Adrenal gland (tissue), 9 donors: ENCODE measurements at regions not wholly inside any gene's neighbourhood (a gene's known extent, or its start where the extent isn't known, plus 50 kb on each side); places are given as distances from the start of the nearest gene placed in this dataset.

Experiments
- DNase-seq, 7 donors: peaks; one replicate each; pipeline ENCODE4 v3.0.0-alpha.2; 2019 to 2020
- H3K27ac ChIP-seq, 5 donors: fragments of 200-600 bp; sonication (generic) in 4 of 5; 1 replicate in 3 of 5; 2 replicates in 2 of 5; pipeline versions ENCODE4 v1.5.1 to v1.8.0; 2016 to 2020; ENCODE audit warnings: mild to moderate bottlenecking in 1 of 5
- H3K27me3 ChIP-seq: fragments of 200-600 bp; 2 replicates; pipeline ENCODE4 v1.8.0; 2021
- H3K36me3 ChIP-seq, 2 donors: fragments of 200-600 bp; replicated peaks in 1 of 2; 1 replicate in 1 of 2; 2 replicates in 1 of 2; pipeline versions ENCODE4 v1.5.1 to v1.8.0; 2018 to 2022
- H3K4me1 ChIP-seq, 2 donors: fragments of 200-600 bp; replicated peaks in 1 of 2; 1 replicate in 1 of 2; 2 replicates in 1 of 2; pipeline versions ENCODE4 v1.5.1 to v1.8.0; 2018 to 2021
- H3K4me3 ChIP-seq, 4 donors: fragments of 200-600 bp; sonication (generic) in 3 of 4; one replicate each; pipeline ENCODE4 v1.5.1; 2016 to 2018
- H3K9me3 ChIP-seq, 3 donors: fragments of 200-600 bp; sonication (generic) in 1 of 3; replicated peaks in 1 of 3; 1 replicate in 2 of 3; 2 replicates in 1 of 3; pipeline versions ENCODE4 v1.5.1 to v1.8.0; 2016 to 2021
- CTCF ChIP-seq, 6 experiments: fragments of 450-650 bp in 4 of 6; fragments of 200-600 bp in 2 of 6; sonication (generic) in 1 of 6; IDR thresholded peaks; 1 replicate in 5 of 6; 2 replicates in 1 of 6; pipeline versions ENCODE4 v1.5.1 to v1.8.0; 2016 to 2021; ENCODE audit warnings: antibody characterized with exemption in 6 of 6, mild to moderate bottlenecking in 2 of 6, moderate library complexity in 1 of 6
- POLR2A ChIP-seq, 2 donors: fragments of 450-650 bp; IDR thresholded peaks; one replicate each; pipeline ENCODE4 v1.6.1; 2017; ENCODE audit warnings: antibody characterized with exemption in 2 of 2, mild to moderate bottlenecking in 2 of 2, moderate library complexity in 1 of 2
- WGBS, 4 donors: extraction: QIAGEN DNeasy Blood & Tissue Kit in 2 of 4; methylation state at CpG; one replicate each; pipeline versions ENCODE4 v1.1.5 to v1.1.7; 2013 to 2017; 5-methylcytosine and 5-hydroxymethylcytosine counted together
- intact Hi-C, 2 donors: fragments of 100-400 bp; cut with DNase I; formaldehyde crosslinking; loops; one replicate each; pipeline versions ENCODE4 v1.14.1 to v1.15.0; 2022 to 2023
- donor health status: healthy with polysubstance abuse.
- donor health status: Bipolar disorder and iron deficiency.
- donor health status: DM: yes; HTN: yes; CAD: no.
- donor health status: DM: no; HTN: no; CAD: no.
- donor health status: DM: no; HTN: no; CAD: no.

GRCh38 chr11:35050541-35050995 is 88.4 kb upstream of the CD44 start:
- no peak for DNase-seq
- 63 to 78% (median 67%) methylated on average over 6 of the region's 6 CpGs for WGBS, 4 donors
- Histone ChIP-seq H3K27me3 (no peaks in the 10 kb centered on the region), H3K27ac (no peak overlapping the region), H3K36me3 (no peaks in the 10 kb centered on the region), H3K4me1 (peaks cover 0 to 3% of the 10 kb centered on the region in 2 donors), H3K4me3 (no peak overlapping the region), H3K9me3 (no peaks in the 10 kb centered on the region)
- intact Hi-C loops: no loop called here
- TF ChIP-seq POLR2A (IDR thresholded peaks at IDR 0.05) (no peak), CTCF (IDR thresholded peaks at IDR 0.05) (no peak)

- intact Hi-C loops: no loop called here
- WGBS, 4 donors: 87 to 100% (median 94%) methylated on average over 1 of the region's 1 CpG
- H3K27me3 ChIP-seq: no peaks in the 10 kb centered on the region
- no peak overlapping the region for H3K4me3 ChIP-seq
- H3K36me3 ChIP-seq: no peaks in the 10 kb centered on the region
- H3K4me1 ChIP-seq: no peaks in the 10 kb centered on the region
- DNase-seq: no peak
- no peaks in the 10 kb centered on the region for H3K9me3 ChIP-seq
- H3K27ac ChIP-seq: no peak overlapping the region
- TF ChIP-seq CTCF (IDR thresholded peaks at IDR 0.05) (no peak), POLR2A (IDR thresholded peaks at IDR 0.05) (no peak)
These were observed 82.4 kb upstream of the CD44 start for GRCh38 chr11:35056391-35057093.

- intact Hi-C loops: no loop called here
- Histone ChIP-seq H3K9me3 (no peaks in the 10 kb centered on the region), H3K36me3 (no peaks in the 10 kb centered on the region), H3K27me3 (no peaks in the 10 kb centered on the region), H3K4me3 (no peak overlapping the region), H3K4me1 (no peaks in the 10 kb centered on the region), H3K27ac (no peak overlapping the region)
- TF ChIP-seq POLR2A (IDR thresholded peaks at IDR 0.05): no peak
- no peak for TF ChIP-seq CTCF (IDR thresholded peaks at IDR 0.05)
- WGBS, 4 donors: 76 to 95% (median 86%) methylated on average over 2 of the region's 2 CpGs
- no peak for DNase-seq
These were observed 80.9 kb upstream of the CD44 start for GRCh38 chr11:35057926-35058668.

- H3K9me3 ChIP-seq: no peaks in the 10 kb centered on the region
- no peaks in the 10 kb centered on the region for H3K27me3 ChIP-seq
- intact Hi-C loops: no loop called here
- H3K4me3 ChIP-seq: no peak overlapping the region
- H3K36me3 ChIP-seq: no peaks in the 10 kb centered on the region
- 79 to 85% (median 83%) methylated on average over 5 of the region's 5 CpGs for WGBS, 4 donors
- no peak overlapping the region for H3K27ac ChIP-seq
- no peak for TF ChIP-seq CTCF (IDR thresholded peaks at IDR 0.05)
- no peak for TF ChIP-seq POLR2A (IDR thresholded peaks at IDR 0.05)
- no peaks in the 10 kb centered on the region for H3K4me1 ChIP-seq
- no peak for DNase-seq
These were observed 80.1 kb upstream of the CD44 start for GRCh38 chr11:35058669-35059434.
